RWPE2 (cell line): ENCODE measurements at regions not wholly inside any gene's neighbourhood (a gene's known extent, or its start where the extent isn't known, plus 50 kb on each side); places are given as distances from the start of the nearest gene placed in this dataset.

ENCODE experiments used
- ATAC-seq: fragments of 200-7000 bp; cut with Tn5 transposase; 3 replicates; pipeline ENCODE4 v1.9.1; 2021; ENCODE audit warnings: low read depth
- DNase-seq: peaks from one replicate; pipeline ENCODE4 v3.0.0-alpha.2; 2020; ENCODE audit warnings: low spot score
- H3K27ac ChIP-seq: fragments of 450-650 bp; 2 replicates; pipeline ENCODE4 v1.5.1; 2017; ENCODE audit warnings: mild to moderate bottlenecking; ENCODE audit not compliant: poor library complexity, severe bottlenecking
- H3K27me3 ChIP-seq: fragments of 250-450 bp; sonication (Bioruptor Pico); 2 replicates; pipeline ENCODE4 v1.5.1; 2021; ENCODE audit warnings: mild to moderate bottlenecking, moderate library complexity; ENCODE audit not compliant: insufficient read depth, poor library complexity, severe bottlenecking
- H3K36me3 ChIP-seq: fragments of 250-450 bp; sonication (Bioruptor Pico); 2 replicates; pipeline ENCODE4 v1.5.1; 2020; ENCODE audit warnings: low read depth, mild to moderate bottlenecking, moderate library complexity
- H3K4me1 ChIP-seq: fragments of 250-450 bp; sonication (Bioruptor Pico); 2 replicates; pipeline ENCODE4 v1.5.1; 2021; ENCODE audit warnings: mild to moderate bottlenecking, moderate library complexity; ENCODE audit not compliant: insufficient read depth, poor library complexity, severe bottlenecking
- H3K4me3 ChIP-seq: fragments of 250-450 bp; sonication (Bioruptor Pico); 2 replicates; pipeline ENCODE4 v1.5.1; 2021; ENCODE audit warnings: mild to moderate bottlenecking, moderate library complexity; ENCODE audit not compliant: severe bottlenecking
- H3K9me3 ChIP-seq: fragments of 250-450 bp; sonication (Bioruptor Pico); 2 replicates; pipeline ENCODE4 v1.5.1; 2021; ENCODE audit warnings: mild to moderate bottlenecking, moderate library complexity; ENCODE audit not compliant: severe bottlenecking
- CTCF ChIP-seq: fragments of 450-650 bp; IDR thresholded peaks from one replicate; pipeline ENCODE4 v1.5.1; 2017; ENCODE audit warnings: mild to moderate bottlenecking, moderate library complexity; ENCODE audit not compliant: poor library complexity, severe bottlenecking

- Histone ChIP-seq H3K27me3 (no peaks in the 10 kb centered on the region), H3K27ac (no peak overlapping the region), H3K9me3 (no peaks in the 10 kb centered on the region), H3K4me1 (no peaks in the 10 kb centered on the region), H3K4me3 (no peak overlapping the region), H3K36me3 (no peaks in the 10 kb centered on the region)
- no peak for TF ChIP-seq CTCF
- ATAC-seq (no peak), DNase-seq (no peak)
Observed at GRCh38 chr21:18869104-18869503, 465.5 kb upstream of the TMPRSS15 start.

GRCh38 chr21:18877917-18878316 is 474.3 kb upstream of the TMPRSS15 start:
- H3K9me3 ChIP-seq = no peaks in the 10 kb centered on the region
- ATAC-seq (no peak), DNase-seq (no peak)
- H3K27me3 ChIP-seq = no peaks in the 10 kb centered on the region
- TF ChIP-seq CTCF = no peak
- no peak overlapping the region for H3K4me3 ChIP-seq
- H3K27ac ChIP-seq = no peak overlapping the region
- no peaks in the 10 kb centered on the region for H3K36me3 ChIP-seq
- no peaks in the 10 kb centered on the region for H3K4me1 ChIP-seq

- Histone ChIP-seq H3K27me3 (no peaks in the 10 kb centered on the region), H3K36me3 (no peaks in the 10 kb centered on the region), H3K27ac (no peak overlapping the region), H3K4me3 (no peak overlapping the region), H3K9me3 (no peaks in the 10 kb centered on the region), H3K4me1 (no peaks in the 10 kb centered on the region)
- no peak for DNase-seq
- TF ChIP-seq CTCF = no peak
- ATAC-seq = no peak
Observed at GRCh38 chr21:18887922-18888602, 484.5 kb upstream of the TMPRSS15 start.

GRCh38 chr21:18893406-18893805 is 489.8 kb upstream of the TMPRSS15 start:
- no peak for TF ChIP-seq CTCF
- Histone ChIP-seq H3K4me1 (no peaks in the 10 kb centered on the region), H3K27ac (no peak overlapping the region), H3K4me3 (no peak overlapping the region), H3K9me3 (peaks cover 2% of the 10 kb centered on the region), H3K36me3 (no peaks in the 10 kb centered on the region), H3K27me3 (peaks cover 19% of the 10 kb centered on the region)
- DNase-seq = no peak
- no peak for ATAC-seq

GRCh38 chr21:18894387-18894786 is 490.8 kb upstream of the TMPRSS15 start:
- Histone ChIP-seq H3K4me3 (no peak overlapping the region), H3K9me3 (peaks cover 2% of the 10 kb centered on the region), H3K36me3 (no peaks in the 10 kb centered on the region), H3K4me1 (no peaks in the 10 kb centered on the region), H3K27ac (no peak overlapping the region), H3K27me3 (peaks cover 28% of the 10 kb centered on the region)
- ATAC-seq = no peak
- TF ChIP-seq CTCF = no peak
- DNase-seq = no peak
